ENCODE measurements at regions not wholly inside any gene's neighbourhood (a gene's known extent, or its start where the extent isn't known, plus 50 kb on each side); places are given as distances from the start of the nearest gene placed in this dataset.

- no peak for ATAC-seq (ENCODE audit: low read depth)
- no CpG with 5 or more reads among the region's 1 CpG for WGBS, 2 experiments (ENCODE audit: extremely low coverage in 2 of 2, insufficient read length in 1 of 2)
- H3K9me3 ChIP-seq (ENCODE audit: control insufficient read depth, insufficient read depth, low read length), result no peaks in the 10 kb centered on the region
- ChIA-PET CTCF (no interaction called here), POLR2A (ENCODE audit: unreplicated experiment) (no interaction called here)
- no peaks in the 10 kb centered on the region for H3K4me1 ChIP-seq (ENCODE audit: control insufficient read depth, insufficient read depth, low read length)
- no peak overlapping the region for H4K5ac ChIP-seq (ENCODE audit: low read depth, low read length)
- H2BK20ac ChIP-seq (ENCODE audit: low read depth, low read length), result no peak overlapping the region
- dilution Hi-C loops (cut with HindIII; ENCODE audit: low sequenced_read_pairs, unreplicated experiment) (no loop called here), in situ Hi-C loops (cut with MboI; ENCODE audit: low sequenced_read_pairs) (no loop called here), intact Hi-C loops (cut with micrococcal nuclease) (loop anchor here (10.0 kb wide), 1 partner anchor 61 kb away; no protein-coding TSS in a partner anchor)
- no peak overlapping the region for H3K18ac ChIP-seq (ENCODE audit: low read depth, low read length)
- H2AFZ ChIP-seq (replicated peaks; ENCODE audit: low read length, poor library complexity), result no peak overlapping the region
- H3K9me1 ChIP-seq (ENCODE audit: insufficient read depth, low read length), result no peaks in the 10 kb centered on the region
- H3K27ac ChIP-seq (ENCODE audit: insufficient read depth, low read length), result no peak overlapping the region
- H4K8ac ChIP-seq (ENCODE audit: low read depth in 2 of 2, low read length in 2 of 2), result no peak overlapping the region
- 0 out of 2 replicates have a peak, but pooled peaks cover 3% of the 10 kb centered on the region for H3K27me3 ChIP-seq (ENCODE audit: control insufficient read depth, insufficient read depth, low read length)
- H2BK15ac ChIP-seq (ENCODE audit: low read depth, low read length), result no peak overlapping the region
- no peak overlapping the region for H3K14ac ChIP-seq (replicated peaks; ENCODE audit: low read depth, low read length)
- no peak overlapping the region for H2BK5ac ChIP-seq (ENCODE audit: low read depth, low read length, poor library complexity, severe bottlenecking)
- BruUV-seq (replicated peaks), result no TSS peak
- no peaks in the 10 kb centered on the region for H4K20me1 ChIP-seq (ENCODE audit: insufficient read depth, low read length)
- TF ChIP-seq POLR2A (IDR thresholded peaks at IDR 0.05; ENCODE audit: low read depth, low read length), result no peak
- TF ChIP-seq SMC3 (IDR thresholded peaks at IDR 0.05; ENCODE audit: low read depth, low read length), result no peak
- no peak for TF ChIP-seq NFE2L2 (IDR thresholded peaks at IDR 0.05; ENCODE audit: low read depth, low read length)
- TF ChIP-seq BHLHE40 (IDR thresholded peaks at IDR 0.05; ENCODE audit: low read depth, low read length), result no peak
- no peak for TF ChIP-seq USF2 (IDR thresholded peaks at IDR 0.05; ENCODE audit: low read depth, low read length)
- no peak for TF ChIP-seq ELK1 (IDR thresholded peaks at IDR 0.05; ENCODE audit: borderline replicate concordance, low read depth, low read length)
- no peak for TF ChIP-seq MXI1 (IDR thresholded peaks at IDR 0.05; ENCODE audit: borderline replicate concordance, low read depth, low read length)
- no peak for TF ChIP-seq CTCF (conservative IDR thresholded peaks at IDR 0.05; ENCODE audit: low read depth, low read length)
- TF ChIP-seq RFX5 (IDR thresholded peaks at IDR 0.05; ENCODE audit: low read depth, low read length), result no peak
- TF ChIP-seq CEBPB (IDR thresholded peaks at IDR 0.05; ENCODE audit: low read depth, low read length), result no peak
- TF ChIP-seq RAD21 (IDR thresholded peaks at IDR 0.05; ENCODE audit: low read length), result no peak
- TF ChIP-seq MAFK (IDR thresholded peaks at IDR 0.05; ENCODE audit: low read depth, low read length), result no peak
- H3K79me1 ChIP-seq (ENCODE audit: low read depth in 1 of 2, low read length in 2 of 2), result no peaks in the 10 kb centered on the region
- no peak overlapping the region for H3K4me2 ChIP-seq (ENCODE audit: low read depth, low read length)
- H2BK120ac ChIP-seq (ENCODE audit: low read depth, low read length), result no peak overlapping the region
- no peak overlapping the region for H2AK5ac ChIP-seq (ENCODE audit: low read depth, low read length)
- no peaks in the 10 kb centered on the region for H3K36me3 ChIP-seq (ENCODE audit: control insufficient read depth, insufficient read depth, low read length)
- H4K91ac ChIP-seq (ENCODE audit: insufficient read depth, low read depth, low read length), result no peak overlapping the region
- H3K56ac ChIP-seq (ENCODE audit: extremely low read depth, insufficient read depth, low read length), result no peak overlapping the region
- H3K9ac ChIP-seq (ENCODE audit: low read depth, low read length), result no peak overlapping the region
- no peak overlapping the region for H2AK9ac ChIP-seq (replicated peaks; ENCODE audit: low read depth, low read length, poor library complexity)
- DNase-seq, result no peak
- H3K4me3 ChIP-seq (ENCODE audit: insufficient read depth, low read depth, low read length), result no peak overlapping the region
- no peak overlapping the region for H3K4ac ChIP-seq (ENCODE audit: low read depth, low read length)
- no peak overlapping the region for H3K23ac ChIP-seq (ENCODE audit: low read depth, low read length)
Observed at GRCh38 chr4:107314156-107314555, 278.0 kb upstream of the DKK2 start.
